Nephron (organoid): ENCODE measurements at regions not wholly inside any gene's neighbourhood (a gene's known extent, or its start where the extent isn't known, plus 50 kb on each side); places are given as distances from the start of the nearest gene placed in this dataset.
"Not testable (repeated sequence)": the region's sequence is repeated elsewhere in the genome, so short reads cannot be mapped to it uniquely, and the experiment has no call there.

Experiments
- H3K27ac Mint-ChIP-seq, 3 experiments: 2 replicates each; pipeline ENCODE4 v1.8.0; 2020; ENCODE audit warnings: mixed read lengths in 3 of 3, mild to moderate bottlenecking in 2 of 3, moderate library complexity in 1 of 3
- H3K27me3 Mint-ChIP-seq: 2 replicates; pipeline ENCODE4 v1.8.0; 2021; ENCODE audit warnings: low read depth, mild to moderate bottlenecking, moderate library complexity, mixed read lengths
- H3K36me3 Mint-ChIP-seq: 2 replicates; pipeline ENCODE4 v1.8.0; 2020; ENCODE audit warnings: low read depth, mixed read lengths
- H3K4me1 Mint-ChIP-seq: 2 replicates; pipeline ENCODE4 v1.8.0; 2020; ENCODE audit warnings: mixed read lengths
- H3K4me3 Mint-ChIP-seq, 3 experiments: 2 replicates each; pipeline ENCODE4 v1.8.0; 2020; ENCODE audit warnings: mild to moderate bottlenecking in 3 of 3, mixed read lengths in 3 of 3, moderate library complexity in 2 of 3
- H3K9me3 Mint-ChIP-seq: 2 replicates; pipeline ENCODE4 v1.8.0; 2020; ENCODE audit warnings: mixed read lengths
- CTCF ChIP-seq, 3 experiments: fragments of 200-600 bp; sonication (generic); IDR thresholded peaks; one replicate each; pipeline ENCODE4 v1.5.0; 2021; ENCODE audit warnings: antibody characterized with exemption in 3 of 3; ENCODE audit not compliant: unreplicated experiment in 3 of 3

GRCh38 chr9:89853161-89853560 is 248.3 kb downstream of the GADD45G start:
- Mint-ChIP-seq H3K36me3 (peaks cover 2% of the 10 kb centered on the region), H3K9me3 (peaks cover 24% of the 10 kb centered on the region), H3K27me3 (peaks cover 23% of the 10 kb centered on the region), H3K4me1 (peaks cover 11% of the 10 kb centered on the region), H3K4me3 (no peak overlapping the region), H3K27ac (no peak overlapping the region)
- no peak for TF ChIP-seq CTCF (IDR thresholded peaks at IDR 0.05; ENCODE audit: unreplicated experiment in 3 of 3)

- peaks cover 17% of the 10 kb centered on the region for H3K27me3 Mint-ChIP-seq
- H3K4me1 Mint-ChIP-seq: peaks cover 11% of the 10 kb centered on the region
- no peak for TF ChIP-seq CTCF (IDR thresholded peaks at IDR 0.05; ENCODE audit: unreplicated experiment in 3 of 3)
- H3K36me3 Mint-ChIP-seq: peaks cover 3% of the 10 kb centered on the region
- H3K4me3 Mint-ChIP-seq: no peak overlapping the region
- peaks cover 27% of the 10 kb centered on the region for H3K9me3 Mint-ChIP-seq
- H3K27ac Mint-ChIP-seq: no peak overlapping the region
Observed at GRCh38 chr9:89853931-89854330, 249.1 kb downstream of the GADD45G start.

- TF ChIP-seq CTCF (IDR thresholded peaks at IDR 0.05; ENCODE audit: unreplicated experiment in 3 of 3): no peak
- H3K36me3 Mint-ChIP-seq: peaks cover 3% of the 10 kb centered on the region
- H3K9me3 Mint-ChIP-seq: peaks cover 22% of the 10 kb centered on the region
- H3K27ac Mint-ChIP-seq: no peak overlapping the region
- peaks cover 11% of the 10 kb centered on the region for H3K4me1 Mint-ChIP-seq
- no peak overlapping the region for H3K4me3 Mint-ChIP-seq
- peaks cover 16% of the 10 kb centered on the region for H3K27me3 Mint-ChIP-seq
Observed at GRCh38 chr9:89854715-89855475, 250.1 kb downstream of the GADD45G start.

GRCh38 chr9:89856296-89856695 is 251.5 kb downstream of the GADD45G start:
- H3K9me3 Mint-ChIP-seq: peaks cover 22% of the 10 kb centered on the region
- not testable (repeated sequence) for H3K4me1 Mint-ChIP-seq, H3K4me3 Mint-ChIP-seq, H3K27ac Mint-ChIP-seq, H3K36me3 Mint-ChIP-seq
- peaks cover 16% of the 10 kb centered on the region for H3K27me3 Mint-ChIP-seq

GRCh38 chr9:89856950-89857349 is 252.1 kb downstream of the GADD45G start:
- H3K27me3 Mint-ChIP-seq: peaks cover 16% of the 10 kb centered on the region
- H3K4me1 Mint-ChIP-seq, H3K4me3 Mint-ChIP-seq, H3K27ac Mint-ChIP-seq, H3K36me3 Mint-ChIP-seq: not testable (repeated sequence)
- peaks cover 22% of the 10 kb centered on the region for H3K9me3 Mint-ChIP-seq

- Mint-ChIP-seq H3K9me3 (peaks cover 22% of the 10 kb centered on the region), H3K4me1 (peaks cover 25% of the 10 kb centered on the region), H3K27me3 (peaks cover 11% of the 10 kb centered on the region)
- H3K4me3 Mint-ChIP-seq, H3K36me3 Mint-ChIP-seq, H3K27ac Mint-ChIP-seq: not testable (repeated sequence)
Observed at GRCh38 chr9:89859842-89860241, 255.0 kb downstream of the GADD45G start.

- not testable (repeated sequence) for H3K27me3 Mint-ChIP-seq, H3K36me3 Mint-ChIP-seq, H3K27ac Mint-ChIP-seq, H3K4me3 Mint-ChIP-seq
- H3K4me1 Mint-ChIP-seq: peaks cover 38% of the 10 kb centered on the region
- peaks cover 22% of the 10 kb centered on the region for H3K9me3 Mint-ChIP-seq
Observed at GRCh38 chr9:89861371-89861770, 256.6 kb downstream of the GADD45G start.

GRCh38 chr9:89862316-89862715 is 257.5 kb downstream of the GADD45G start:
- H3K36me3 Mint-ChIP-seq: peaks cover 3% of the 10 kb centered on the region
- no peak for TF ChIP-seq CTCF (IDR thresholded peaks at IDR 0.05; ENCODE audit: unreplicated experiment in 3 of 3)
- H3K4me3 Mint-ChIP-seq: no peak overlapping the region
- peaks cover 14% of the 10 kb centered on the region for H3K9me3 Mint-ChIP-seq
- peaks cover 7% of the 10 kb centered on the region for H3K27me3 Mint-ChIP-seq
- peaks cover 43% of the 10 kb centered on the region for H3K4me1 Mint-ChIP-seq
- peak overlapping the region in 2 of 3 experiments; percentile 48 to 70 for H3K27ac Mint-ChIP-seq
